Spleen (tissue), 11 donors: ENCODE measurements at regions not wholly inside any gene's neighbourhood (a gene's known extent, or its start where the extent isn't known, plus 50 kb on each side); places are given as distances from the start of the nearest gene placed in this dataset.

Experiments
- DNase-seq: peaks from one replicate; pipeline ENCODE4 v3.0.0-alpha.2; 2020
- H3K27ac ChIP-seq, 8 donors: fragments of 200-600 bp; sonication (generic) in 7 of 8; 1 replicate in 4 of 8; 2 replicates in 4 of 8; pipeline versions ENCODE4 v1.5.0 to v1.8.0; 2016 to 2021; ENCODE audit warnings: inconsistent platforms in 4 of 8, mild to moderate bottlenecking in 4 of 8, moderate library complexity in 1 of 8
- H3K27me3 ChIP-seq, 7 donors: fragments of 200-600 bp; sonication (generic) in 6 of 7; replicated peaks in 1 of 7; 1 replicate in 4 of 7; 2 replicates in 3 of 7; pipeline versions ENCODE4 v1.5.0 to v1.8.0; 2016 to 2021; ENCODE audit warnings: inconsistent platforms in 3 of 7, mild to moderate bottlenecking in 1 of 7
- H3K36me3 ChIP-seq, 6 donors: fragments of 200-600 bp; sonication (generic) in 5 of 6; 1 replicate in 4 of 6; 2 replicates in 2 of 6; pipeline versions ENCODE4 v1.5.0 to v1.8.0; 2016 to 2021; ENCODE audit warnings: inconsistent platforms in 2 of 6
- H3K4me1 ChIP-seq, 6 donors: fragments of 200-600 bp; sonication (generic) in 5 of 6; 1 replicate in 3 of 6; 2 replicates in 3 of 6; pipeline versions ENCODE4 v1.5.0 to v1.8.0; 2016 to 2021; ENCODE audit warnings: inconsistent platforms in 3 of 6
- H3K4me3 ChIP-seq, 8 donors: fragments of 200-600 bp; sonication (generic) in 7 of 8; 1 replicate in 4 of 8; 2 replicates in 4 of 8; pipeline versions ENCODE4 v1.5.0 to v1.8.0; 2016 to 2021; ENCODE audit warnings: inconsistent platforms in 4 of 8, mild to moderate bottlenecking in 4 of 8, moderate library complexity in 2 of 8
- H3K9me3 ChIP-seq, 8 donors: fragments of 200-600 bp; sonication (generic) in 7 of 8; 1 replicate in 4 of 8; 2 replicates in 4 of 8; pipeline versions ENCODE4 v1.5.0 to v1.8.0; 2016 to 2021; ENCODE audit warnings: inconsistent platforms in 4 of 8
- POLR2A ChIP-seq, 3 donors: fragments of 450-650 bp; IDR thresholded peaks; one replicate each; pipeline ENCODE4 v1.5.1; 2017; ENCODE audit warnings: antibody characterized with exemption in 3 of 3, mild to moderate bottlenecking in 1 of 3
- POLR2AphosphoS5 ChIP-seq, 3 donors: sonication (generic); formaldehyde crosslinking; IDR thresholded peaks; one replicate each; pipeline ENCODE4 v1.5.1; 2017; ENCODE audit warnings: antibody characterized with exemption in 3 of 3
- WGBS, 5 donors: extraction: QIAGEN DNeasy Blood & Tissue Kit in 3 of 5; methylation state at CpG; one replicate each; pipeline versions ENCODE4 v1.1.5 to v1.1.7; 2013 to 2018; 5-methylcytosine and 5-hydroxymethylcytosine counted together
- intact Hi-C: fragments of 100-400 bp; cut with DNase I; formaldehyde crosslinking; loops from one replicate; pipeline ENCODE4 v1.15.0; 2023; ENCODE audit warnings: low total_unique reads
- TF ChIP-seq, protein P1 (sequence below), 11 experiments: fragments of 200-600 bp in 7 of 11; fragments of 450-650 bp in 4 of 11; sonication (generic) in 4 of 11; IDR thresholded peaks in 8 of 11; conservative IDR thresholded peaks in 3 of 11; 1 replicate in 7 of 11; 2 replicates in 4 of 11; pipeline versions ENCODE4 v1.4.0 to v1.8.0; 2016 to 2021; ENCODE audit warnings: antibody characterized with exemption in 11 of 11, inconsistent platforms in 4 of 11, mild to moderate bottlenecking in 1 of 11
- donor health status: healthy with polysubstance abuse.
- donor health status: DM: no; HTN: no; CAD: no; lungs with moderate emphysema.
- donor health status: DM: no; HTN: no; CAD: no.
- donor health status: Bipolar disorder and iron deficiency.
- donor health status: healthy.
- donor health status: DM: no; HTN: no; CAD: no.
- donor health status: DM: yes; HTN: yes; CAD: no.

DNA sequence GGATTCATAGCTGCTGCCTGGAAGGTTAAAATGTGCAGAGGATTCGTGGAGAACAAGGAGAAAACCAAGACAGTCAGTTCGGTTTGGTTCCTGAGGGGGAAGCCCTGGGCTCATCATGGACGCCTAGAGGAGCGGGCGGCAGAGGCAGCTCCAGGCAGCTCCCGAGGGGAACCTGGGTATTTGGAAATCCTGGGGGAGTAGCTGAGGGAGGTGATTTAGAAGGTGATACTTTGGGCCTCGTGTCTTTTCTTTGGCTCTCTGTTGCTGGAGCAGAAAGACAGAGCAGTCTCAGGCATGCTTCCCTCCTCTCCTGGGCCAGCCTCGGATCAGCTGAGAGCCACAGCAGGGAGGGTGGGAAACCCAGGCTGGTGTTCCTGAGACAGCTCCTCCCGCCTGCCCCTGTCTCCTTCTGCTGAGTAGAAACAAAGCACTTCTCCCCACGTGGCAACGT is 139.5 kb downstream of the DLL1 start:
- WGBS, 5 donors: 65 to 68% (median 67%) methylated on average over 11 of the region's 11 CpGs
- no peaks in the 10 kb centered on the region for H3K9me3 ChIP-seq
- no peak overlapping the region for H3K4me3 ChIP-seq
- H3K27me3 ChIP-seq: peaks cover 0 to 66% (median 10%) of the 10 kb centered on the region in 7 donors
- TF ChIP-seq POLR2AphosphoS5 (IDR thresholded peaks at IDR 0.05) (no peak), POLR2A (IDR thresholded peaks at IDR 0.05) (no peak)
- TF ChIP-seq, protein P1, sequence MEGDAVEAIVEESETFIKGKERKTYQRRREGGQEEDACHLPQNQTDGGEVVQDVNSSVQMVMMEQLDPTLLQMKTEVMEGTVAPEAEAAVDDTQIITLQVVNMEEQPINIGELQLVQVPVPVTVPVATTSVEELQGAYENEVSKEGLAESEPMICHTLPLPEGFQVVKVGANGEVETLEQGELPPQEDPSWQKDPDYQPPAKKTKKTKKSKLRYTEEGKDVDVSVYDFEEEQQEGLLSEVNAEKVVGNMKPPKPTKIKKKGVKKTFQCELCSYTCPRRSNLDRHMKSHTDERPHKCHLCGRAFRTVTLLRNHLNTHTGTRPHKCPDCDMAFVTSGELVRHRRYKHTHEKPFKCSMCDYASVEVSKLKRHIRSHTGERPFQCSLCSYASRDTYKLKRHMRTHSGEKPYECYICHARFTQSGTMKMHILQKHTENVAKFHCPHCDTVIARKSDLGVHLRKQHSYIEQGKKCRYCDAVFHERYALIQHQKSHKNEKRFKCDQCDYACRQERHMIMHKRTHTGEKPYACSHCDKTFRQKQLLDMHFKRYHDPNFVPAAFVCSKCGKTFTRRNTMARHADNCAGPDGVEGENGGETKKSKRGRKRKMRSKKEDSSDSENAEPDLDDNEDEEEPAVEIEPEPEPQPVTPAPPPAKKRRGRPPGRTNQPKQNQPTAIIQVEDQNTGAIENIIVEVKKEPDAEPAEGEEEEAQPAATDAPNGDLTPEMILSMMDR (IDR thresholded peaks at IDR 0.05 in 8 of 11, conservative IDR thresholded peaks at IDR 0.05 in 3 of 11): no peak
- H3K4me1 ChIP-seq: peaks cover 14 to 58% (median 37%) of the 10 kb centered on the region in 6 donors
- H3K36me3 ChIP-seq: no peaks in the 10 kb centered on the region
- H3K27ac ChIP-seq: peak overlapping the region in 4 of 8 donors; percentile 27 to 69 (median 66)
- intact Hi-C loops: no loop called here
- DNase-seq: peak; percentile 58

DNA sequence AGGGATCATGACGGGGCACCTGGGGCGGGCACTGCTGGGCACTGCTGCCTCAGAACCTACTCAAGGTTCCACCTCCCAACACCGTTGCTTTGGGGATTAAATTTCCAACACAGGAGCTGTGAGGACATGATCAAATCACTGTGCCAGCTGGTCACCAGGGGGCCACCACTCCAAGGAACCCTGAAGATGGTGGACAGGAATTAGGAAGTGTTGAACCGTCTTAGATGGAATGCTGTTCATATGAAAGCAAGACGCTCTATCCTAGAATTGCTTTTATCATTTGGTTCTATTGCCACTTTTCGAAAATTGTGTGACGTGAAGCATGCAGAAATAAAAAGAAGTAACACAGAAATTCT is 140.3 kb downstream of the DLL1 start:
- no peak for DNase-seq
- peaks cover 0 to 63% (median 10%) of the 10 kb centered on the region in 7 donors for H3K27me3 ChIP-seq
- no peak overlapping the region for H3K4me3 ChIP-seq
- intact Hi-C loops: no loop called here
- TF ChIP-seq POLR2AphosphoS5 (IDR thresholded peaks at IDR 0.05) (no peak), POLR2A (IDR thresholded peaks at IDR 0.05) (no peak)
- TF ChIP-seq, protein P1 (IDR thresholded peaks at IDR 0.05 in 8 of 11, conservative IDR thresholded peaks at IDR 0.05 in 3 of 11): no peak
- H3K36me3 ChIP-seq: no peaks in the 10 kb centered on the region
- H3K27ac ChIP-seq: no peak overlapping the region
- WGBS, 5 donors: 73 to 91% (median 81%) methylated on average over 7 of the region's 7 CpGs
- H3K9me3 ChIP-seq: no peaks in the 10 kb centered on the region
- H3K4me1 ChIP-seq: peaks cover 14 to 59% (median 37%) of the 10 kb centered on the region in 6 donors

DNA sequence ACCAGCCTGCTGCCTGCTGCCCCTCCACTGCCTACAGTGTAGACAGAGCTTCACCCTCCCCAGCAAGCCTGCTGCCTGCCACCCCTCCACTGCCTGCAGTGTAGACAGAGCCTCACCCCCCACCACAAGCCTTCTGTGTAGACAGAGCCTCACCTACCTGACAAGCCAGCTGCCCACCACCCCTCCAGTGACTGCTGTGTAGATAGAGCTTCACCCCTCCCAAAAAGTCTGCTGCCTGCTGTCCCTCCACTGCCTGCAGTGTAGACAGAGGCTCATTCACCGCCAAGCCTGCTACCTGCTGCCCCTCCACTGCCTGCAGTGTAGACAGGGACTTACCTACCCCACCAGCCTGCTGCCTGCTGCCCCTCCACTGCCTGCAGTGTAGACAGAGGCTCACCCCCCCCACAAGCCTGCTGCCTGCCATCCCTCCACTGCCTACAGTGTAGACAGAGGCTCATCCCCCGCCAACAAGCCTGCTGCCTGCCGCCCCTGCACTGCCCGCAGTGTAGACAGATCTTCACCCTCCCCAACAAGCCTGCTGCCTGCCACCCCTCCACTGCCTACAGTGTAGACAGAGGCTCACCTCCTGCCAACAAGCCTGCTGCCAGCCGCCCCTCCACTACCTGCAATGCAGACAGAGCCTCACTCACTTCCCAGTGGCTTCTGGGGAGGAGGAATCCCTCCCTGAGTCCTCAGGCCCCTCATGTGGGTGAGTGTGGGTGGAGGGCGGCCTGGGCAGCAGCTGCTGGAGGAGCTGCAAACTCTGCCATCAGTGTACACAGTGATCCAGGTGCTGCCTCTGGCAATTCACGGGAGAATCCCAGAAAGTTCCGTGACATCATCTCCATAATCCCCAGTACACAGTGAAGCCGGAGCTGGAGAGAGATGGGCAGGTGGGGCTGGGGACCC is 140.9 kb downstream of the DLL1 start:
- Histone ChIP-seq H3K36me3 (no peaks in the 10 kb centered on the region), H3K27me3 (peaks cover 0 to 61% (median 10%) of the 10 kb centered on the region in 7 donors), H3K4me1 (peaks cover 14 to 59% (median 37%) of the 10 kb centered on the region in 6 donors), H3K27ac (no peak overlapping the region), H3K4me3 (no peak overlapping the region), H3K9me3 (peaks cover 0 to 5% (median 0%) of the 10 kb centered on the region in 8 donors)
- DNase-seq: peak; percentile 71
- WGBS, 5 donors: 85 to 96% (median 94%) methylated on average over 3 to 9 of the region's 9 CpGs
- TF ChIP-seq, protein P1 (IDR thresholded peaks at IDR 0.05 in 8 of 11, conservative IDR thresholded peaks at IDR 0.05 in 3 of 11): no peak
- intact Hi-C loops: no loop called here
